HCT116 (cell line): ENCODE measurements at regions not wholly inside any gene's neighbourhood (a gene's known extent, or its start where the extent isn't known, plus 50 kb on each side); places are given as distances from the start of the nearest gene placed in this dataset.

ENCODE experiments used
- ATAC-seq: fragments of 200-7000 bp; cut with Tn5 transposase; 2 replicates; pipeline ENCODE4 v1.9.1; 2020; ENCODE audit warnings: mild to moderate bottlenecking, moderate library complexity
- BruUV-seq: library from RNA; stranded (reverse); fragments of 400-500 nt; replicated peaks from 2 replicates; lab custom pipeline; 2021; lab: Mats Ljungman, UMichigan
- CTCF ChIA-PET: fragments of 300-600 bp; sonication (Branson Sonifier 250); formaldehyde crosslinking; loops from one replicate; lab custom pipeline; 2021; ENCODE audit warnings: antibody characterized with exemption; lab: Charles Lee
- POLR2A ChIA-PET: fragments of 300-600, 350-600 bp; sonication (Branson Sonifier 250); formaldehyde crosslinking; loops from one replicate; lab custom pipeline; 2021; ENCODE audit warnings: antibody characterized with exemption; lab: Charles Lee
- RAD21 ChIA-PET, 2 experiments: fragments of 300-600 bp; sonication (Branson Sonifier 250); formaldehyde crosslinking; loops; one replicate each; lab custom pipeline; 2023; ENCODE audit warnings: low total read pairs in 2 of 2; ENCODE audit not compliant: uncharacterized antibody in 2 of 2, unreplicated experiment in 2 of 2, low non-redundant PET in 1 of 2; lab: Charles Lee
- DNase-seq: peaks from one replicate; pipeline ENCODE4 v3.0.0-alpha.2; 2010; ENCODE audit warnings: low read depth, low spot score
- H2AFZ ChIP-seq: fragments of 200-600 bp; shearing (Covaris generic), sonication (generic); 2 replicates; pipeline ENCODE4 v1.6.1; 2017; ENCODE audit warnings: low read depth, mixed run types, mixed read lengths, antibody characterized with exemption, low read length; ENCODE audit not compliant: poor library complexity, severe bottlenecking
- H3K27ac ChIP-seq: 2 replicates; pipeline ENCODE4 v1.5.1; 2012; ENCODE audit warnings: low read depth, low read length
- H3K27me3 ChIP-seq: fragments of 200-600 bp; sonication (generic); 2 replicates; pipeline ENCODE4 v1.6.1; 2016; ENCODE audit warnings: mixed run types, low read length, mixed read lengths; ENCODE audit not compliant: insufficient read depth
- H3K36me3 ChIP-seq, 2 experiments: fragments of 200-500 bp in 1 of 2; fragments of 200-600 bp in 1 of 2; sonication (Bioruptor generic) in 1 of 2; sonication (generic) in 1 of 2; 2 replicates each; pipeline versions ENCODE4 v1.5.1 to v1.6.1; 2014 to 2016; ENCODE audit warnings: low read length in 2 of 2, inconsistent platforms in 1 of 2, mixed read lengths in 1 of 2, mixed run types in 1 of 2; ENCODE audit not compliant: insufficient read depth in 2 of 2, control insufficient read depth in 1 of 2
- H3K4me1 ChIP-seq, 2 experiments: fragments of 200-600 bp in 1 of 2; sonication (generic) in 1 of 2; 2 replicates each; pipeline versions ENCODE4 v1.5.1 to v1.6.1; 2012 to 2017; ENCODE audit warnings: low read length in 2 of 2, inconsistent platforms in 1 of 2, mild to moderate bottlenecking in 1 of 2, mixed read lengths in 1 of 2, mixed run types in 1 of 2, moderate library complexity in 1 of 2; ENCODE audit not compliant: insufficient read depth in 2 of 2, control insufficient read depth in 1 of 2
- H3K4me2 ChIP-seq: fragments of 200-600 bp; sonication (generic); 2 replicates; pipeline ENCODE4 v1.6.1; 2017; ENCODE audit warnings: mixed run types, low read length, mixed read lengths
- H3K4me3 ChIP-seq, 2 experiments: fragments of 200-600 bp in 1 of 2; sonication (generic) in 1 of 2; replicated peaks in 1 of 2; 2 replicates each; pipeline ENCODE4 v1.5.1; 2011 to 2016; ENCODE audit warnings: low read length in 2 of 2, control low read depth in 1 of 2, low read depth in 1 of 2, mild to moderate bottlenecking in 1 of 2, mixed read lengths in 1 of 2, mixed run types in 1 of 2
- H3K79me2 ChIP-seq: fragments of 200-600 bp; sonication (generic); 2 replicates; pipeline ENCODE4 v1.6.1; 2017; ENCODE audit warnings: mild to moderate bottlenecking, mixed run types, low read length, moderate library complexity, mixed read lengths; ENCODE audit not compliant: insufficient read depth
- H3K9ac ChIP-seq: fragments of 200-600 bp; sonication (generic); 2 replicates; pipeline ENCODE4 v1.6.1; 2016; ENCODE audit warnings: low read length, mixed read lengths
- H3K9me2 ChIP-seq: fragments of 200-600 bp; sonication (generic), shearing (Covaris generic); 2 replicates; pipeline ENCODE4 v1.6.1; 2017; ENCODE audit warnings: mixed run types, mild to moderate bottlenecking, moderate library complexity; ENCODE audit not compliant: insufficient read depth
- H3K9me3 ChIP-seq, 2 experiments: fragments of 200-500 bp in 1 of 2; fragments of 200-600 bp in 1 of 2; sonication (Bioruptor generic) in 1 of 2; sonication (generic) in 1 of 2; 2 replicates each; pipeline ENCODE4 v1.6.1; 2014 to 2017; ENCODE audit warnings: low read length in 2 of 2, mixed read lengths in 2 of 2, inconsistent platforms in 1 of 2, low read depth in 1 of 2, mild to moderate bottlenecking in 1 of 2, mixed run types in 1 of 2, moderate library complexity in 1 of 2; ENCODE audit not compliant: control insufficient read depth in 1 of 2, insufficient read depth in 1 of 2
- H4K20me1 ChIP-seq: fragments of 200-600 bp; sonication (generic), shearing (Covaris generic); 2 replicates; pipeline ENCODE4 v1.6.1; 2017; ENCODE audit warnings: mixed run types, mild to moderate bottlenecking, moderate library complexity; ENCODE audit not compliant: insufficient read depth
- ATF3 ChIP-seq: IDR thresholded peaks from 2 replicates; pipeline ENCODE4 v1.6.1; 2012
- CBX3 ChIP-seq: IDR thresholded peaks from 2 replicates; pipeline ENCODE4 v1.6.1; 2012; ENCODE audit warnings: low read depth
- CEBPB ChIP-seq: IDR thresholded peaks from 2 replicates; pipeline ENCODE4 v1.6.1; 2012; ENCODE audit warnings: low read depth
- CTCF ChIP-seq, 3 experiments: fragments of 200-600 bp in 1 of 3; sonication (generic) in 1 of 3; IDR thresholded peaks in 2 of 3; conservative IDR thresholded peaks in 1 of 3; 2 replicates each; pipeline ENCODE4 v1.5.1; 2012 to 2017; ENCODE audit warnings: low read depth in 2 of 3, low read length in 2 of 3, antibody characterized with exemption in 1 of 3, borderline replicate concordance in 1 of 3, control low read depth in 1 of 3, mild to moderate bottlenecking in 1 of 3, mixed read lengths in 1 of 3, mixed run types in 1 of 3, moderate library complexity in 1 of 3; ENCODE audit not compliant: insufficient read depth in 1 of 3
- ELF1 ChIP-seq: IDR thresholded peaks from 2 replicates; pipeline ENCODE4 v1.6.1; 2012; ENCODE audit warnings: low read depth, borderline replicate concordance
- FOSL1 ChIP-seq: IDR thresholded peaks from 2 replicates; pipeline ENCODE4 v1.6.1; 2012; ENCODE audit warnings: low read depth
- JUND ChIP-seq: IDR thresholded peaks from 2 replicates; pipeline ENCODE4 v1.6.1; 2012
- MAX ChIP-seq: IDR thresholded peaks from 2 replicates; pipeline ENCODE4 v1.6.1; 2012
- REST ChIP-seq: IDR thresholded peaks from 2 replicates; pipeline ENCODE4 v1.6.1; 2012; ENCODE audit warnings: low read depth
- SIN3A ChIP-seq: IDR thresholded peaks from 2 replicates; pipeline ENCODE4 v1.6.1; 2012; ENCODE audit warnings: low read depth
- SP1 ChIP-seq: IDR thresholded peaks from 2 replicates; pipeline ENCODE4 v1.6.1; 2012; ENCODE audit warnings: low read depth
- SRF ChIP-seq: IDR thresholded peaks from 2 replicates; pipeline ENCODE4 v1.6.1; 2012; ENCODE audit warnings: low read depth
- ZBTB33 ChIP-seq: IDR thresholded peaks from 2 replicates; pipeline ENCODE4 v1.6.1; 2011; ENCODE audit warnings: mild to moderate bottlenecking, low read length, moderate library complexity; ENCODE audit not compliant: insufficient replicate concordance; ENCODE audit errors: extremely low read depth
- ZNF274 ChIP-seq: fragments of 200-500 bp; sonication (Bioruptor generic); IDR thresholded peaks from 2 replicates; pipeline ENCODE4 v1.6.1; 2014; ENCODE audit warnings: mild to moderate bottlenecking, low read depth, low read length, inconsistent platforms
- intact Hi-C: fragments of 100-400 bp; cut with micrococcal nuclease; formaldehyde crosslinking; loops from 2 replicates; pipeline ENCODE4 v1.10.0; 2022

GRCh38 chr6:84508334-84508733 is 256.1 kb downstream of the TBX18 start:
- Histone ChIP-seq H3K79me2 (no peaks in the 10 kb centered on the region), H3K9me3 (no peaks in the 10 kb centered on the region), H3K36me3 (no peaks in the 10 kb centered on the region), H3K27me3 (no peaks in the 10 kb centered on the region), H4K20me1 (no peaks in the 10 kb centered on the region), H3K9me2 (no peaks in the 10 kb centered on the region), H3K27ac (no peak overlapping the region), H2AFZ (no peak overlapping the region), H3K9ac (no peak overlapping the region), H3K4me1 (no peaks in the 10 kb centered on the region), H3K4me2 (no peak overlapping the region), H3K4me3 (no peak overlapping the region)
- CTCF ChIA-PET = no interaction called here
- BruUV-seq = no TSS peak
- TF ChIP-seq MAX = no peak
- no peak for TF ChIP-seq ZNF274
- TF ChIP-seq REST = no peak
- no peak for TF ChIP-seq SRF
- TF ChIP-seq CBX3 = no peak
- TF ChIP-seq ATF3 = no peak
- no peak for TF ChIP-seq CTCF (IDR thresholded peaks at IDR 0.05 in 2 of 3, conservative IDR thresholded peaks at IDR 0.05 in 1 of 3; ENCODE audit: borderline replicate concordance in 1 of 3, insufficient read depth in 1 of 3, low read depth in 2 of 3, low read length in 2 of 3)
- no peak for TF ChIP-seq SP1
- no peak for TF ChIP-seq SIN3A
- TF ChIP-seq CEBPB = no peak
- TF ChIP-seq ELF1 = no peak
- TF ChIP-seq JUND = no peak
- TF ChIP-seq FOSL1 = no peak
- TF ChIP-seq ZBTB33 = no peak
- DNase-seq (no peak), ATAC-seq (no peak)
- POLR2A ChIA-PET = no interaction called here
- intact Hi-C loops = no loop called here
- RAD21 ChIA-PET = no interaction called here
